HepG2 (cell line): ENCODE measurements at regions not wholly inside any gene's neighbourhood (a gene's known extent, or its start where the extent isn't known, plus 50 kb on each side); places are given as distances from the start of the nearest gene placed in this dataset.
A peak's percentile ranks its signal among the peaks of the same experiment; 100 is the strongest.

ENCODE experiments used
- CEBPG ChIP-seq: IDR thresholded peaks from 2 replicates; pipeline ENCODE4 v1.6.1; 2016
- IRF2 ChIP-seq: IDR thresholded peaks from 2 replicates; pipeline ENCODE4 v1.6.1; 2018; ENCODE audit warnings: missing genetic modification reagents, missing compliant biosample characterization
- KDM6A ChIP-seq: IDR thresholded peaks from 2 replicates; pipeline ENCODE4 v1.6.1; 2016; ENCODE audit warnings: low read depth
- MATR3 ChIP-seq: sonication (generic); formaldehyde crosslinking; IDR thresholded peaks from 2 replicates; pipeline ENCODE4 v1.4.0; 2020; ENCODE audit warnings: missing genetic modification reagents
- MIXL1 ChIP-seq: IDR thresholded peaks from 2 replicates; pipeline ENCODE4 v1.6.1; 2016
- NFRKB ChIP-seq: fragments of 450-650 bp; IDR thresholded peaks from 2 replicates; pipeline ENCODE4 v1.6.1; 2017
- PLRG1 ChIP-seq: fragments of 450-650 bp; conservative IDR thresholded peaks from 2 replicates; pipeline ENCODE4 v1.6.1; 2016
- POGZ ChIP-seq: sonication (generic); formaldehyde crosslinking; IDR thresholded peaks from 2 replicates; pipeline ENCODE4 v1.4.0; 2020; ENCODE audit warnings: mild to moderate bottlenecking, missing genetic modification reagents
- SNAPC2 ChIP-seq: sonication (generic); formaldehyde crosslinking; IDR thresholded peaks from 2 replicates; pipeline ENCODE4 v1.8.1; 2022; ENCODE audit warnings: mild to moderate bottlenecking, missing genetic modification reagents
- TEAD3 ChIP-seq: optimal IDR thresholded peaks from 2 replicates; pipeline ENCODE3; 2016; ENCODE audit warnings: borderline replicate concordance
- ZFAT ChIP-seq: sonication (generic); formaldehyde crosslinking; conservative IDR thresholded peaks from 2 replicates; pipeline ENCODE4 v1.8.1; 2023; ENCODE audit warnings: missing genetic modification reagents, inconsistent platforms
- ZFP82 ChIP-seq: sonication (generic); formaldehyde crosslinking; IDR thresholded peaks from 2 replicates; pipeline ENCODE4 v1.5.1; 2020; ENCODE audit warnings: mild to moderate bottlenecking, missing genetic modification reagents, borderline replicate concordance
- ZNF331 ChIP-seq: sonication (generic); formaldehyde crosslinking; IDR thresholded peaks from 2 replicates; pipeline ENCODE4 v1.4.0; 2020; ENCODE audit warnings: missing genetic modification reagents
- ZNF503 ChIP-seq: sonication (generic); formaldehyde crosslinking; IDR thresholded peaks from 2 replicates; pipeline ENCODE4 v1.4.0; 2020; ENCODE audit warnings: missing genetic modification reagents
- ZNF550 ChIP-seq: sonication (generic); formaldehyde crosslinking; IDR thresholded peaks from 2 replicates; pipeline ENCODE4 v1.4.0; 2020; ENCODE audit warnings: mild to moderate bottlenecking, missing genetic modification reagents, borderline replicate concordance
- ZNF558 ChIP-seq: sonication (generic); formaldehyde crosslinking; IDR thresholded peaks from 2 replicates; pipeline ENCODE4 v1.9.0; 2022; ENCODE audit warnings: mild to moderate bottlenecking, missing genetic modification reagents, borderline replicate concordance
- ZNF597 ChIP-seq: sonication (generic); formaldehyde crosslinking; IDR thresholded peaks from 2 replicates; pipeline ENCODE4 v1.5.0; 2020; ENCODE audit warnings: missing genetic modification reagents
- TF ChIP-seq, protein P1 (sequence below): sonication (generic); formaldehyde crosslinking; IDR thresholded peaks from 2 replicates; pipeline ENCODE4 v1.4.0; 2020; ENCODE audit warnings: mild to moderate bottlenecking, missing genetic modification reagents
- TF ChIP-seq, protein P2 (sequence below): IDR thresholded peaks from 2 replicates; pipeline ENCODE4 v1.4.0; 2020; ENCODE audit warnings: mild to moderate bottlenecking, missing genetic modification reagents
- TF ChIP-seq, protein P3 (sequence below): sonication (generic); formaldehyde crosslinking; IDR thresholded peaks from 2 replicates; pipeline ENCODE4 v1.5.1; 2020; ENCODE audit warnings: mild to moderate bottlenecking, missing genetic modification reagents, moderate library complexity

DNA sequence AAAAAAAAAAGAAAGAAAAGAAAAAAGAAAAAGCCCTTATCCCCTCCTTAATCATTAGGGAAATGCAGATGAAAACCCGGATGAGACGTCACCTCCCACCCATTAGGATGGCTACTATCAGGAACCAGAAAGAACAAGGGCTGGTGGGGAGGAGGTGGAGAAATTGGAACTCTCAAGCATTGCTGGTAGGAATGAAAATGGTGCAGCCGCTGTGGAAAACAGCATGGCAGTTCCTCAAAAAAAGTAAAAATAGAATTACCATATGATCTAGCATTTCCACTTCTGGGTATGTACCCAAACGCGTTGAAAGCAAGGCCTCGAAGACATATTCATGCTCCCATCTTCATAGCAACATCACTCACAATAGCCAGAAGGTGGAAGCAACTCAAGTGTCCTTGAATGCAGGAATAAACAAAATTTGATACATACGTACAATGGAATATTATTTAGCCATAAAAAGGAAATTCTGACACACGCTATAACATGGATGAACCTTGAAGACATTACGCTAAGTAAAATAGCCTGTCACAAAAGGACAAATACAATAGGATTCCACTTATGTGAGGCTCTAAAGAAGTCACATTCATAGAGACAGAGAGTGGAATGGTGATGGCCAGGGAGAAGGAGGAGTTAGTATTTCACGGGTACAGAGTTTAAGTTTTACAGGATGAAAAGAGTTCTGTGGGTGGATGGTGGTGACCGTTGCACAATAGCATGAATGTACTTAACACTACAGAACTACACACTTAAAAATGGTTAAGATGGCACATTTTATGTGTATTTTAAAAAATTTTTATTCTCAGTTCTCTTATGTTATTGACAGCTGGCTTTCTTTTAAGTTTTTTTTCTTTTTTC, 166.8 kb upstream of the IER5L start (continued):
- TF ChIP-seq TEAD3 (CRISPR knock-in tag) (peak; percentile 24), POGZ (CRISPR knock-in tag) (no peak), SNAPC2 (CRISPR knock-in tag) (no peak), ZNF550 (no peak), KDM6A (0 out of 2 replicates have a peak, but pooled peaks have one; percentile 32), NFRKB (no peak), ZFP82 (0 out of 2 replicates have a peak, but pooled peaks have one; percentile 26), MATR3 (CRISPR knock-in tag) (no peak), ZNF558 (CRISPR knock-in tag) (no peak), ZNF331 (CRISPR knock-in tag) (no peak), ZNF597 (CRISPR knock-in tag) (no peak), ZFAT (CRISPR knock-in tag) (no peak), PLRG1 (no peak), CEBPG (CRISPR knock-in tag) (peak; percentile 94), ZNF503 (no peak), MIXL1 (CRISPR knock-in tag) (0 out of 2 replicates have a peak, but pooled peaks have one; percentile 37), IRF2 (CRISPR knock-in tag) (0 out of 2 replicates have a peak, but pooled peaks have one; percentile 24)
- TF ChIP-seq, protein P1, sequence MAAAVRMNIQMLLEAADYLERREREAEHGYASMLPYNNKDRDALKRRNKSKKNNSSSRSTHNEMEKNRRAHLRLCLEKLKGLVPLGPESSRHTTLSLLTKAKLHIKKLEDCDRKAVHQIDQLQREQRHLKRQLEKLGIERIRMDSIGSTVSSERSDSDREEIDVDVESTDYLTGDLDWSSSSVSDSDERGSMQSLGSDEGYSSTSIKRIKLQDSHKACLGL (CRISPR knock-in tag) = no peak
- TF ChIP-seq, protein P2, sequence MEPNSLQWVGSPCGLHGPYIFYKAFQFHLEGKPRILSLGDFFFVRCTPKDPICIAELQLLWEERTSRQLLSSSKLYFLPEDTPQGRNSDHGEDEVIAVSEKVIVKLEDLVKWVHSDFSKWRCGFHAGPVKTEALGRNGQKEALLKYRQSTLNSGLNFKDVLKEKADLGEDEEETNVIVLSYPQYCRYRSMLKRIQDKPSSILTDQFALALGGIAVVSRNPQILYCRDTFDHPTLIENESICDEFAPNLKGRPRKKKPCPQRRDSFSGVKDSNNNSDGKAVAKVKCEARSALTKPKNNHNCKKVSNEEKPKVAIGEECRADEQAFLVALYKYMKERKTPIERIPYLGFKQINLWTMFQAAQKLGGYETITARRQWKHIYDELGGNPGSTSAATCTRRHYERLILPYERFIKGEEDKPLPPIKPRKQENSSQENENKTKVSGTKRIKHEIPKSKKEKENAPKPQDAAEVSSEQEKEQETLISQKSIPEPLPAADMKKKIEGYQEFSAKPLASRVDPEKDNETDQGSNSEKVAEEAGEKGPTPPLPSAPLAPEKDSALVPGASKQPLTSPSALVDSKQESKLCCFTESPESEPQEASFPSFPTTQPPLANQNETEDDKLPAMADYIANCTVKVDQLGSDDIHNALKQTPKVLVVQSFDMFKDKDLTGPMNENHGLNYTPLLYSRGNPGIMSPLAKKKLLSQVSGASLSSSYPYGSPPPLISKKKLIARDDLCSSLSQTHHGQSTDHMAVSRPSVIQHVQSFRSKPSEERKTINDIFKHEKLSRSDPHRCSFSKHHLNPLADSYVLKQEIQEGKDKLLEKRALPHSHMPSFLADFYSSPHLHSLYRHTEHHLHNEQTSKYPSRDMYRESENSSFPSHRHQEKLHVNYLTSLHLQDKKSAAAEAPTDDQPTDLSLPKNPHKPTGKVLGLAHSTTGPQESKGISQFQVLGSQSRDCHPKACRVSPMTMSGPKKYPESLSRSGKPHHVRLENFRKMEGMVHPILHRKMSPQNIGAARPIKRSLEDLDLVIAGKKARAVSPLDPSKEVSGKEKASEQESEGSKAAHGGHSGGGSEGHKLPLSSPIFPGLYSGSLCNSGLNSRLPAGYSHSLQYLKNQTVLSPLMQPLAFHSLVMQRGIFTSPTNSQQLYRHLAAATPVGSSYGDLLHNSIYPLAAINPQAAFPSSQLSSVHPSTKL (CRISPR knock-in tag) = peak; percentile 47; the same call in 1 of the 2 replicates
- TF ChIP-seq, protein P3, sequence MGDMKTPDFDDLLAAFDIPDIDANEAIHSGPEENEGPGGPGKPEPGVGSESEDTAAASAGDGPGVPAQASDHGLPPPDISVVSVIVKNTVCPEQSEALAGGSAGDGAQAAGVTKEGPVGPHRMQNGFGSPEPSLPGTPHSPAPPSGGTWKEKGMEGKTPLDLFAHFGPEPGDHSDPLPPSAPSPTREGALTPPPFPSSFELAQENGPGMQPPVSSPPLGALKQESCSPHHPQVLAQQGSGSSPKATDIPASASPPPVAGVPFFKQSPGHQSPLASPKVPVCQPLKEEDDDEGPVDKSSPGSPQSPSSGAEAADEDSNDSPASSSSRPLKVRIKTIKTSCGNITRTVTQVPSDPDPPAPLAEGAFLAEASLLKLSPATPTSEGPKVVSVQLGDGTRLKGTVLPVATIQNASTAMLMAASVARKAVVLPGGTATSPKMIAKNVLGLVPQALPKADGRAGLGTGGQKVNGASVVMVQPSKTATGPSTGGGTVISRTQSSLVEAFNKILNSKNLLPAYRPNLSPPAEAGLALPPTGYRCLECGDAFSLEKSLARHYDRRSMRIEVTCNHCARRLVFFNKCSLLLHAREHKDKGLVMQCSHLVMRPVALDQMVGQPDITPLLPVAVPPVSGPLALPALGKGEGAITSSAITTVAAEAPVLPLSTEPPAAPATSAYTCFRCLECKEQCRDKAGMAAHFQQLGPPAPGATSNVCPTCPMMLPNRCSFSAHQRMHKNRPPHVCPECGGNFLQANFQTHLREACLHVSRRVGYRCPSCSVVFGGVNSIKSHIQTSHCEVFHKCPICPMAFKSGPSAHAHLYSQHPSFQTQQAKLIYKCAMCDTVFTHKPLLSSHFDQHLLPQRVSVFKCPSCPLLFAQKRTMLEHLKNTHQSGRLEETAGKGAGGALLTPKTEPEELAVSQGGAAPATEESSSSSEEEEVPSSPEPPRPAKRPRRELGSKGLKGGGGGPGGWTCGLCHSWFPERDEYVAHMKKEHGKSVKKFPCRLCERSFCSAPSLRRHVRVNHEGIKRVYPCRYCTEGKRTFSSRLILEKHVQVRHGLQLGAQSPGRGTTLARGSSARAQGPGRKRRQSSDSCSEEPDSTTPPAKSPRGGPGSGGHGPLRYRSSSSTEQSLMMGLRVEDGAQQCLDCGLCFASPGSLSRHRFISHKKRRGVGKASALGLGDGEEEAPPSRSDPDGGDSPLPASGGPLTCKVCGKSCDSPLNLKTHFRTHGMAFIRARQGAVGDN (CRISPR knock-in tag) = no peak
